C4-2B (cell line): ENCODE measurements at regions not wholly inside any gene's neighbourhood (a gene's known extent, or its start where the extent isn't known, plus 50 kb on each side); places are given as distances from the start of the nearest gene placed in this dataset.

Experiments
- ZFX ChIP-seq: fragments of 450-650 bp; IDR thresholded peaks from 2 replicates; pipeline ENCODE4 v1.6.1; 2017
- TF ChIP-seq, protein P1 (sequence below): fragments of 450-650 bp; conservative IDR thresholded peaks from 2 replicates; pipeline ENCODE4 v1.5.1; 2017; ENCODE audit warnings: mild to moderate bottlenecking

DNA sequence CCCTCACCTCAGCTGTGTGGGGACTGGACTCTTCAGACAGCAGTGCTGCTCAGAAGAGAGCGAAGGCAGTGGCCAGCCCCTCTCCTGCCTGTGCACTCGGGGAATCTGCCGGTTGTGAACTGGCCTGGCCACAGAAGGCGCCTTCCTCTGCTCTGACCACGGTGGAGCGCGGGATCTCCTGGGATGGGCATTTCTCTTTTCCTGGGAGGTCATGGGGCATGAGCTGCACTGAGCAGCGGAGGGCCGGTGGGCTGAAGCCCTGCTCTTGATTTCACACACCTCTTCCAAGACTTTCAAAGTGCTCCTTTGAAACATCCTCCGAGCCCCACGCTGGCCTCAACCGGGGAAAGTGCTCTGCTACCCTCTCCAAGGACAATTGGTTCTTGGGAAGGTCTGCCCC, 125.6 kb upstream of the FAM20C start:
- TF ChIP-seq, protein P1, sequence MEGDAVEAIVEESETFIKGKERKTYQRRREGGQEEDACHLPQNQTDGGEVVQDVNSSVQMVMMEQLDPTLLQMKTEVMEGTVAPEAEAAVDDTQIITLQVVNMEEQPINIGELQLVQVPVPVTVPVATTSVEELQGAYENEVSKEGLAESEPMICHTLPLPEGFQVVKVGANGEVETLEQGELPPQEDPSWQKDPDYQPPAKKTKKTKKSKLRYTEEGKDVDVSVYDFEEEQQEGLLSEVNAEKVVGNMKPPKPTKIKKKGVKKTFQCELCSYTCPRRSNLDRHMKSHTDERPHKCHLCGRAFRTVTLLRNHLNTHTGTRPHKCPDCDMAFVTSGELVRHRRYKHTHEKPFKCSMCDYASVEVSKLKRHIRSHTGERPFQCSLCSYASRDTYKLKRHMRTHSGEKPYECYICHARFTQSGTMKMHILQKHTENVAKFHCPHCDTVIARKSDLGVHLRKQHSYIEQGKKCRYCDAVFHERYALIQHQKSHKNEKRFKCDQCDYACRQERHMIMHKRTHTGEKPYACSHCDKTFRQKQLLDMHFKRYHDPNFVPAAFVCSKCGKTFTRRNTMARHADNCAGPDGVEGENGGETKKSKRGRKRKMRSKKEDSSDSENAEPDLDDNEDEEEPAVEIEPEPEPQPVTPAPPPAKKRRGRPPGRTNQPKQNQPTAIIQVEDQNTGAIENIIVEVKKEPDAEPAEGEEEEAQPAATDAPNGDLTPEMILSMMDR, result no peak
- no peak for TF ChIP-seq ZFX
